Colonic mucosa (tissue), 4 donors: ENCODE measurements at regions not wholly inside any gene's neighbourhood (a gene's known extent, or its start where the extent isn't known, plus 50 kb on each side); places are given as distances from the start of the nearest gene placed in this dataset.

ENCODE experiments used
- DNase-seq: peaks from one replicate; pipeline ENCODE4 v3.0.0-alpha.2; 2020
- H3K27ac ChIP-seq: fragments of 200-600 bp; one replicate; pipeline ENCODE4 v1.8.0; 2021
- H3K27me3 ChIP-seq: fragments of 200-600 bp; one replicate; pipeline ENCODE4 v1.8.0; 2021
- H3K36me3 ChIP-seq: fragments of 200-600 bp; one replicate; pipeline ENCODE4 v1.8.0; 2021
- H3K4me1 ChIP-seq: fragments of 200-600 bp; one replicate; pipeline ENCODE4 v1.8.0; 2021; ENCODE audit warnings: mild to moderate bottlenecking
- H3K4me3 ChIP-seq: fragments of 200-600 bp; one replicate; pipeline ENCODE4 v1.8.0; 2021
- H3K9ac ChIP-seq, 2 donors: one replicate each; pipeline ENCODE4 v1.7.0; 2013; ENCODE audit warnings: control low read depth in 2 of 2, low read depth in 2 of 2, low read length in 2 of 2
- H3K9me3 ChIP-seq: fragments of 200-600 bp; one replicate; pipeline ENCODE4 v1.8.0; 2021
- CTCF ChIP-seq: fragments of 200-600 bp; IDR thresholded peaks from one replicate; pipeline ENCODE4 v1.8.0; 2022; ENCODE audit warnings: antibody characterized with exemption, mild to moderate bottlenecking
- intact Hi-C: fragments of 100-400 bp; cut with DNase I; formaldehyde crosslinking; loops from one replicate; pipeline ENCODE4 v1.14.1; 2022
- donor health status: healthy.
- donor health status: DM: no; HTN: no; CAD: no.
- donor health status: DM: no; HTN: no; CAD: no.

- Histone ChIP-seq H3K4me3 (no peak overlapping the region), H3K27me3 (no peaks in the 10 kb centered on the region), H3K9me3 (no peaks in the 10 kb centered on the region), H3K4me1 (no peaks in the 10 kb centered on the region), H3K27ac (no peak overlapping the region), H3K36me3 (no peaks in the 10 kb centered on the region), H3K9ac (no peak overlapping the region)
- intact Hi-C loops, result loop anchor here (5.0 kb wide), 1 partner anchor 178 kb away; no protein-coding TSS in a partner anchor
- no peak for TF ChIP-seq CTCF
- DNase-seq, result no peak
Measured at GRCh38 chrX:84729408-84729807, 227.2 kb upstream of the HDX start.

GRCh38 chrX:84729809-84730208 is 227.6 kb upstream of the HDX start:
- no peak overlapping the region for H3K4me3 ChIP-seq
- H3K27ac ChIP-seq, result no peak overlapping the region
- H3K36me3 ChIP-seq, result no peaks in the 10 kb centered on the region
- intact Hi-C loops, result loop anchor here (5.0 kb wide), 2 partner anchors 177 to 322 kb away; no protein-coding TSS in a partner anchor
- H3K9ac ChIP-seq, result no peak overlapping the region
- TF ChIP-seq CTCF, result peak; percentile 82
- H3K4me1 ChIP-seq, result no peaks in the 10 kb centered on the region
- H3K9me3 ChIP-seq, result no peaks in the 10 kb centered on the region
- DNase-seq, result no peak
- no peaks in the 10 kb centered on the region for H3K27me3 ChIP-seq

GRCh38 chrX:84735025-84735424 is 232.8 kb upstream of the HDX start:
- intact Hi-C loops, result no loop called here
- Histone ChIP-seq H3K9ac (no peak overlapping the region), H3K4me3 (no peak overlapping the region), H3K9me3 (no peaks in the 10 kb centered on the region), H3K27ac (no peak overlapping the region), H3K36me3 (no peaks in the 10 kb centered on the region), H3K4me1 (no peaks in the 10 kb centered on the region), H3K27me3 (no peaks in the 10 kb centered on the region)
- no peak for DNase-seq
- no peak for TF ChIP-seq CTCF

- intact Hi-C loops, result no loop called here
- Histone ChIP-seq H3K4me1 (no peaks in the 10 kb centered on the region), H3K4me3 (no peak overlapping the region), H3K36me3 (no peaks in the 10 kb centered on the region), H3K27ac (no peak overlapping the region), H3K9me3 (no peaks in the 10 kb centered on the region), H3K27me3 (no peaks in the 10 kb centered on the region), H3K9ac (no peak overlapping the region)
- DNase-seq, result no peak
- no peak for TF ChIP-seq CTCF
Measured at GRCh38 chrX:84737471-84737871, 235.2 kb upstream of the HDX start.

- no peaks in the 10 kb centered on the region for H3K9me3 ChIP-seq
- intact Hi-C loops, result no loop called here
- H3K27ac ChIP-seq, result no peak overlapping the region
- no peaks in the 10 kb centered on the region for H3K36me3 ChIP-seq
- H3K27me3 ChIP-seq, result no peaks in the 10 kb centered on the region
- TF ChIP-seq CTCF, result no peak
- no peak overlapping the region for H3K9ac ChIP-seq
- H3K4me1 ChIP-seq, result no peaks in the 10 kb centered on the region
- no peak for DNase-seq
- H3K4me3 ChIP-seq, result no peak overlapping the region
Measured at GRCh38 chrX:84747516-84747915, 245.3 kb upstream of the HDX start.
